Liver (tissue), 8 donors: ENCODE measurements at regions not wholly inside any gene's neighbourhood (a gene's known extent, or its start where the extent isn't known, plus 50 kb on each side); places are given as distances from the start of the nearest gene placed in this dataset.

Experiments used
- DNase-seq: peaks from one replicate; pipeline ENCODE4 v3.0.0-alpha.2; 2017; ENCODE audit warnings: low spot score
- H3K27ac ChIP-seq, 2 donors: one replicate each; pipeline ENCODE4 v1.7.0; 2013; ENCODE audit warnings: inconsistent platforms in 2 of 2, low read length in 2 of 2, control low read depth in 1 of 2, low read depth in 1 of 2, mild to moderate bottlenecking in 1 of 2
- H3K27me3 ChIP-seq, 4 donors: one replicate each; pipeline versions ENCODE4 v1.6.1 to v1.7.0; 2013; ENCODE audit warnings: low read length in 3 of 4, inconsistent platforms in 1 of 4, mild to moderate bottlenecking in 1 of 4, moderate library complexity in 1 of 4; ENCODE audit not compliant: control insufficient read depth in 4 of 4, insufficient read depth in 4 of 4
- H3K36me3 ChIP-seq, 4 donors: one replicate each; pipeline versions ENCODE4 v1.6.1 to v1.7.0; 2013; ENCODE audit warnings: low read length in 3 of 4, mild to moderate bottlenecking in 3 of 4, low read depth in 1 of 4, moderate library complexity in 1 of 4; ENCODE audit not compliant: control insufficient read depth in 4 of 4, insufficient read depth in 3 of 4
- H3K4me1 ChIP-seq, 4 donors: one replicate each; pipeline versions ENCODE4 v1.6.1 to v1.7.0; 2013; ENCODE audit warnings: low read length in 3 of 4, mild to moderate bottlenecking in 3 of 4, moderate library complexity in 1 of 4; ENCODE audit not compliant: control insufficient read depth in 4 of 4, insufficient read depth in 4 of 4
- H3K4me3 ChIP-seq, 3 donors: one replicate each; pipeline versions ENCODE4 v1.6.1 to v1.7.0; 2013; ENCODE audit warnings: low read length in 3 of 3, control low read depth in 1 of 3, low read depth in 1 of 3, mild to moderate bottlenecking in 1 of 3
- H3K9ac ChIP-seq, 2 donors: one replicate each; pipeline ENCODE4 v1.7.0; 2013; ENCODE audit warnings: low read length in 2 of 2, mild to moderate bottlenecking in 2 of 2, moderate library complexity in 2 of 2, control low read depth in 1 of 2, low read depth in 1 of 2
- H3K9me3 ChIP-seq, 4 donors: one replicate each; pipeline versions ENCODE4 v1.6.1 to v1.7.0; 2013; ENCODE audit warnings: low read length in 3 of 4; ENCODE audit not compliant: control insufficient read depth in 4 of 4
- ATF3 ChIP-seq: IDR thresholded peaks from 2 replicates; pipeline ENCODE4 v1.6.1; 2016; ENCODE audit warnings: antibody characterized with exemption
- CTCF ChIP-seq: fragments of 150-350 bp; IDR thresholded peaks from 2 replicates; pipeline ENCODE4 v1.5.1; 2017; ENCODE audit warnings: improper control_type of control experiment, low read depth, low read length; ENCODE audit not compliant: missing input control
- EGR1 ChIP-seq, 2 donors: IDR thresholded peaks; 2 replicates each; pipeline ENCODE4 v1.6.1; 2016 to 2018; ENCODE audit warnings: antibody characterized with exemption in 2 of 2, low read depth in 2 of 2
- FOXA2 ChIP-seq: IDR thresholded peaks from 2 replicates; pipeline ENCODE4 v1.6.1; 2016; ENCODE audit warnings: antibody characterized with exemption
- GABPA ChIP-seq, 2 donors: IDR thresholded peaks in 1 of 2; conservative IDR thresholded peaks in 1 of 2; 2 replicates each; pipeline ENCODE4 v1.6.1; 2016; ENCODE audit warnings: antibody characterized with exemption in 2 of 2, mild to moderate bottlenecking in 1 of 2, moderate library complexity in 1 of 2
- HNF4A ChIP-seq, 2 donors: conservative IDR thresholded peaks; 2 replicates each; pipeline ENCODE4 v1.6.1; 2016; ENCODE audit warnings: antibody characterized with exemption in 2 of 2, mild to moderate bottlenecking in 2 of 2
- HNF4G ChIP-seq: IDR thresholded peaks from 2 replicates; pipeline ENCODE4 v1.6.1; 2016; ENCODE audit warnings: antibody characterized with exemption
- JUND ChIP-seq, 2 donors: IDR thresholded peaks; 2 replicates each; pipeline ENCODE4 v1.6.1; 2016; ENCODE audit warnings: antibody characterized with exemption in 2 of 2
- MAX ChIP-seq: IDR thresholded peaks from 2 replicates; pipeline ENCODE4 v1.6.1; 2016; ENCODE audit warnings: antibody characterized with exemption
- NR2F2 ChIP-seq: IDR thresholded peaks from 2 replicates; pipeline ENCODE4 v1.6.1; 2016; ENCODE audit warnings: antibody characterized with exemption
- RAD21 ChIP-seq, 2 donors: IDR thresholded peaks; 2 replicates each; pipeline ENCODE4 v1.6.1; 2016; ENCODE audit warnings: antibody characterized with exemption in 2 of 2, mild to moderate bottlenecking in 2 of 2
- REST ChIP-seq: IDR thresholded peaks from 2 replicates; pipeline ENCODE4 v1.6.1; 2016; ENCODE audit warnings: antibody characterized with exemption, mild to moderate bottlenecking
- RXRA ChIP-seq, 2 donors: IDR thresholded peaks; 2 replicates each; pipeline ENCODE4 v1.6.1; 2017 to 2018; ENCODE audit warnings: antibody characterized with exemption in 2 of 2, mild to moderate bottlenecking in 1 of 2
- SP1 ChIP-seq: IDR thresholded peaks from 2 replicates; pipeline ENCODE4 v1.6.1; 2018; ENCODE audit warnings: antibody characterized with exemption, mild to moderate bottlenecking
- TAF1 ChIP-seq: conservative IDR thresholded peaks from 2 replicates; pipeline ENCODE4 v1.6.1; 2016; ENCODE audit warnings: antibody characterized with exemption, mild to moderate bottlenecking
- YY1 ChIP-seq: IDR thresholded peaks from 2 replicates; pipeline ENCODE4 v1.6.1; 2016; ENCODE audit warnings: antibody characterized with exemption, mild to moderate bottlenecking
- WGBS: extraction: QIAGEN DNeasy Blood & Tissue Kit; methylation state at CpG from one replicate; pipeline ENCODE4 v1.1.7; 2013; 5-methylcytosine and 5-hydroxymethylcytosine counted together
- donor health status: healthy.
- donor health status: healthy.
- donor health status: healthy.
- donor health status: healthy.
- donor health status: healthy.

GRCh38 chrX:6885909-6886308 lies 261.6 kb upstream of the STS start:
- Histone ChIP-seq H3K27ac (no peak overlapping the region), H3K4me3 (no peak overlapping the region), H3K27me3 (no peaks in the 10 kb centered on the region), H3K9me3 (no peaks in the 10 kb centered on the region), H3K9ac (no peak overlapping the region), H3K4me1 (peaks cover 0 to 7% (median 5%) of the 10 kb centered on the region in 4 donors), H3K36me3 (no peaks in the 10 kb centered on the region)
- 80% methylated on average over 2 of the region's 2 CpGs for WGBS
- TF ChIP-seq YY1: no peak
- no peak for TF ChIP-seq RAD21 (IDR thresholded peaks at IDR 0.05)
- no peak for TF ChIP-seq TAF1
- no peak for TF ChIP-seq MAX
- no peak for TF ChIP-seq EGR1 (IDR thresholded peaks at IDR 0.05; ENCODE audit: low read depth in 2 of 2)
- no peak for TF ChIP-seq HNF4G
- no peak for TF ChIP-seq JUND (IDR thresholded peaks at IDR 0.05)
- TF ChIP-seq ATF3: no peak
- TF ChIP-seq NR2F2: no peak
- no peak for TF ChIP-seq GABPA (IDR thresholded peaks at IDR 0.05 in 1 of 2, conservative IDR thresholded peaks at IDR 0.05 in 1 of 2)
- TF ChIP-seq FOXA2: no peak
- TF ChIP-seq HNF4A (conservative IDR thresholded peaks at IDR 0.05): no peak
- TF ChIP-seq SP1: no peak
- no peak for TF ChIP-seq REST
- TF ChIP-seq CTCF: no peak
- TF ChIP-seq RXRA (IDR thresholded peaks at IDR 0.05): no peak
- no peak for DNase-seq

GRCh38 chrX:6885396-6885795 lies 262.1 kb upstream of the STS start:
- Histone ChIP-seq H3K9ac (no peak overlapping the region), H3K9me3 (no peaks in the 10 kb centered on the region), H3K36me3 (no peaks in the 10 kb centered on the region), H3K4me3 (no peak overlapping the region), H3K27me3 (no peaks in the 10 kb centered on the region), H3K4me1 (peaks cover 0 to 7% (median under 1%) of the 10 kb centered on the region in 4 donors), H3K27ac (no peak overlapping the region)
- no peak for TF ChIP-seq CTCF
- no peak for TF ChIP-seq RAD21 (IDR thresholded peaks at IDR 0.05)
- TF ChIP-seq GABPA (IDR thresholded peaks at IDR 0.05 in 1 of 2, conservative IDR thresholded peaks at IDR 0.05 in 1 of 2): no peak
- TF ChIP-seq ATF3: no peak
- TF ChIP-seq EGR1 (IDR thresholded peaks at IDR 0.05; ENCODE audit: low read depth in 2 of 2): no peak
- TF ChIP-seq REST: no peak
- TF ChIP-seq FOXA2: no peak
- 86% methylated on average over 2 of the region's 2 CpGs for WGBS
- no peak for DNase-seq
